ENCODE measurements at regions not wholly inside any gene's neighbourhood (a gene's known extent, or its start where the extent isn't known, plus 50 kb on each side); places are given as distances from the start of the nearest gene placed in this dataset.
A peak's percentile ranks its signal among the peaks of the same experiment; 100 is the strongest.

DNA sequence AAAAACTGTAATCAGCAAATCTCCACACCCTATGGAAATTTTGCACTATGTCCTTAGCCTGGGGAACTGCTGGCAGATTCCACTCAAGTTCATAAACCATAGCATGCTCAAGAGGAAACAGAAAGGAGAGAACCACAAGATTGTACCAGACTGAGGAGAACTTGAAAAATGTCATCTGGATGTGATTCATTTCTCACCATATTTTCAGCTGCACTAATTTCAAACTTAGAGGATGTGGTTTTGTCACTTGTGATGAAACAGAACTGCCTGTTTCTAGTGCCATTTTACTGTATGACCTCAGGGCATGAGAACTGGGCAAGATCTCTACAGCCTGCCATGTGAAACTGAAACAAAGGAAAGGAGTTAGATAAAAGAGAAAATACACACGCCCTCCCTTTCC lies 1493.1 kb upstream of the FLRT2 start:
- FAIRE-seq (peak; percentile 36), DNase-seq (ENCODE audit: insufficient read length, low spot score) (no peak)
- no peak for TF ChIP-seq POLR2A (IDR thresholded peaks at IDR 0.05; ENCODE audit: low read depth, low read length)

DNA sequence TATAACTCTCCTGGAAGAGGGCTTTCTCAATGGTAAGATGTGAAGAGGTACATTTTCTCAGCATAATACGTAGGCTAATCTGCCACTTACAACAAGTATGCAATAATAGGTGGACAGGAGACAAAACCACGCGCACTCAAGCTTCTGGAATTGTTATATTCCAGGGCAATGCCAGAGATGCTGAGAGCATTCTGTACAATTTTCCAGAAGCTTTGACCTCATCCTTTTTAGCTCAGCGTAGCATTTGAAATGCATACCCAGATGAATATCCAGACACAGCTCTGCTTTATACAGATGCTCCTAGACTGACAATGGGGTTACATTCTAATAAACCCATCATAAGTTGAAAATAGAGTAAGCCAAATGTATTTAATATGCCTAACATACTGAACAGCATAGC lies 1492.4 kb upstream of the FLRT2 start:
- no peak for TF ChIP-seq POLR2A (IDR thresholded peaks at IDR 0.05; ENCODE audit: low read depth, low read length)

DNA sequence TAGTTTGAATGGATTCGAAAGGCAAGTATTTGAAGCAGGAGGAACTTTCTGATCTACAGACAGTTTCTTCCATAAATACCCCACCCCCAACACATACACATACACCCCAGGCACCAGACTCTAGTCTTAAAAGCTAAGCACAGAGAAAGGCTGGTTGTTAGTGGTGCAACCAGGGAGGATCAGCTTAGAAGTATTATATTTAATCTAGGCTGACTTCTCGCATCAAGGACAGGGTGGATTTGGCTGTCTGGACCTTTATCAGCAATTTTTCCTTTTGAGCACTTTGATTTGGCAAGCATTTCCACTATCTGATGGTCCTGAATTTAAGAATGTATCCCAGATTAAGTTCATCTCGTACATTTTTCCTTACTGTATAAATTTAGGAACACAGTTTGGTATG lies 1489.8 kb upstream of the FLRT2 start:
- DNase-seq (ENCODE audit: insufficient read length, low spot score) (no peak), FAIRE-seq (no peak)

More for the DNA sequence above, 1492.4 kb upstream of the FLRT2 start:
- no peak for DNase-seq (ENCODE audit: insufficient read length, low spot score)
- no peak for FAIRE-seq

DNA sequence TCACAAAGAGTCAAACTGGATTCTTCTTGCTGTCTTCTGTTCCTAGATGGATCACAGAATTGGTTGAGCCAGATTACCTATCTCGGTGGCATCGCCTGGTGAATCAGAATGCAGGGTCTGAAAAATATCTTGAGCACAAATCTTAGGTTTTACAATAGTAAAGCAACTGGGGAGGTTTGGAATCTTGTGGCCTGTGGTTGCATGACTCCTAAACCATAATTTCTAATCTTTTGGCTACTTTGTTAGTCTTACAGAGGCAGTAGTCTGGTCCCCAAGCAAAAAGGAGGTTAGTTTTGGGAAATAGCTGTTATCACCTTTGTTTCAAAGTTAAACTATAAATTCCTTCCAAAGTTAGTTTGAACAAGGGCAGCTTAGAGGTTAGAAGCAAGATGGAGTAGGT lies 1488.5 kb upstream of the FLRT2 start:
- no peak for DNase-seq (ENCODE audit: insufficient read length, low spot score)
- no peak for FAIRE-seq
- no peak for TF ChIP-seq POLR2A (IDR thresholded peaks at IDR 0.05; ENCODE audit: low read depth, low read length)

More for the DNA sequence above, 1489.8 kb upstream of the FLRT2 start:
- TF ChIP-seq POLR2A (IDR thresholded peaks at IDR 0.05; ENCODE audit: low read depth, low read length) = no peak

DNA sequence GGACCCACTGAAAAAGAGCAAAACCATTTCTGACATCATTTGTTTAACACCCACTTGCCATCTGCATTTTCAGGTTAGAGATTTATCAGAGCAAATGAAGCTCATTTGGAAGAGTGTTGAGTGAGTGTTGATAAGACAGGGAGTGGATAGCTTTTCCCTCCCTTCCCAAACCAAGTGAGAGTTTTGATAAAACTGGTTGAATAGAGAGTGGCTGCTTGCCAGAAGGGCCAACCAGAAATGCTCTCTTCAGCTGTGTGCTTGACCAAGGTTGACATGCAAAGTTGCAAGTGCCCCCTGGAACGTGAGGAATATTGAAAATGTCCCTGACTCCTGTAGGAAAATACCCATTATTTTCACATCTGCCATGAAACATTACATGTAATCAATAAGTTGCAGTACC lies 1487.0 kb upstream of the FLRT2 start:
- FAIRE-seq (no peak), DNase-seq (ENCODE audit: insufficient read length, low spot score) (no peak)

DNA sequence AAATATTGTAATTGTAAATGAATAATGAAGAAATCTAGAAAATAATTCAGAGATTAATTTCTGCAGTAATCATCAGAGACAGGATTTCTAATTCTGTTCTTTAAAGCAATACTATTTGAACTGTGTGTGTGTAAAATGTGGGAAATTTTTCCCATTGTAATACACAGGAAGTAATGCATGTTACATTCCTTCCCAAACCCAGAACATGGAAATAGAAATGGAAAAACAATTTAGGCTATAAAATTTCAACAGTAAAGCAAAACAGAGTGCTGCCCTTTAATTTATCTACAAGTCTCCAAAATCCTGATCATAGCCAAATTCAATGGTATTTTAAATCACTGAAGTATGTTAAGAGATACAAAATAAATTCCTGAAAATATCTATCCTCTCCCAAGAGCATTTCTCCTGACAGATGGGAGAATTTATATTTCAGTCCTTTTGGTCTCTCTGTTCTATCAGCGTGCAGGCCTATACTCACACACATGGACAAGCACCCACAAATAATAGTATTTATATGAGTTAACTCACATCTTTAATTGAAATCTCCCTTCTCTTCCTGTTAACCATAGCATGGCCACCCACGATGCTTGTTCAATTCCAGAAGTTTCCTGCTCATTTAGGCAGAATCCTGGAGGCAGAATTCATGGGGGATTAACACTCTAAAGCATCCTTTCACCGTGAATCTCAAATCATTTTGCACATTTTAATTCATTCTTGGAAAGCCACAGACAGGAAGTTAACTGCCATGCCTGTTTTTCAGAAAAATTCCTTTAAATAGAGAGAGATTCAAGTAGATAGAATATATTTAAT lies 1465.4 kb upstream of the FLRT2 start:
- DNase-seq (ENCODE audit: insufficient read length, low spot score) (no peak), FAIRE-seq (no peak)
- no peak for TF ChIP-seq POLR2A (IDR thresholded peaks at IDR 0.05; ENCODE audit: low read depth, low read length)

More for the DNA sequence above, 1487.0 kb upstream of the FLRT2 start:
- no peak for TF ChIP-seq POLR2A (IDR thresholded peaks at IDR 0.05; ENCODE audit: low read depth, low read length)

DNA sequence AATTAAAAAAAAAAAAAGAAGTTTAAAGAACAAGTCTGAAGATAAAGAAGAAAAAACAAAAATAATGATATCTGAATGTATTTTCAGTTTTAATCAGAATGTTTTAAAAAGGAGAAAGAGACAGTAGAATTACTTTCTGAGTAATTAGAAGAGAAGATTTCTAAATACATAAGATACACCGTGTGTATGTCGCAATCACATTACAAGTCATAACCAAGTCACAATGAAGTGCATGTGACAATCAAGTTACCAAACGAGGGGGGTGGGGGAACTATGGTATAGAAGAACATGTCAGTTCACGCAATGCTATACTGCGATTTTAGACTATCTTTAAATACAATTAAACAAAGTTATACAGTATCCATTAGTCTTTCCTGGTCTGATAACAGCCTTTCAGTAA lies 1464.1 kb upstream of the FLRT2 start:
- no peak for DNase-seq (ENCODE audit: insufficient read length, low spot score)
- TF ChIP-seq POLR2A (IDR thresholded peaks at IDR 0.05; ENCODE audit: low read depth, low read length) = no peak
- FAIRE-seq = no peak

DNA sequence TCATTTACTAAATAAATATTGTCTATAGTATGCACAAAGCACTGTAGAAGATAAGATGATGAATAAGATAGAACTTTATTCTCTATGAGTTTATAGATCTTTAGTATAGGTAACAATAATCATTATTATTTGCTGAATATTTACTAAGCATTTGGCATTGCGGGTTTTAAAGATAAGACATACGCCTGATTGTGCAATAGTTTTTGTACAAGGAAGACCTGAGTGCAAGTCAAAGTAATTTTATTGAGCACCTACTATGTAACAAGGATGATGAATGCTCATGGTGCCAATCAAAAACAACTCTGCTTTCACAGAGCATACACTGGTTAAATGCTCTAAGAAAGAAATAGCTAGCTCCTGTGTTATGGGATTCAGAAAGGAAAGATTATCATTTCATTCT lies 1461.7 kb upstream of the FLRT2 start:
- TF ChIP-seq POLR2A (IDR thresholded peaks at IDR 0.05; ENCODE audit: low read depth, low read length) = no peak
- FAIRE-seq (no peak), DNase-seq (ENCODE audit: insufficient read length, low spot score) (no peak)

DNA sequence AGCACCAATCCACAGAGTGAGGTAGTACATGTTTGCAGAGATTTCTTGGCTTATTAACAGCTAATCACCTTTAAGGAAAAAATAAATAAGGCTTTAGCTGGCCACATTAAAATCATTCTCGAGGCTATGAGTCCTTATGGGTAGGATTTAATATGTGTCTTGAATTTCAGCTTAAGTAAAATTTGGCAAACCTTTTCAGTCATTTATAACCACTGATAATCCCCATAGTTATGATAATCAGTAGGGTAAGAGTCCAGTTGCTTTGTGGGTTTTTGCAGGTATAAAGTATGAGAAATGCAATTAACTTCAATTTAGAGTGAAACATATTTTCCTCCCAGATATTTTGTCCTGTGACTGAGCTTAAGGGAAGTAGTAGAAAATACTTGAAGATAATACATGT lies 1458.9 kb upstream of the FLRT2 start:
- TF ChIP-seq POLR2A (IDR thresholded peaks at IDR 0.05; ENCODE audit: low read depth, low read length) = no peak
- no peak for DNase-seq (ENCODE audit: insufficient read length, low spot score)
- no peak for FAIRE-seq

DNA sequence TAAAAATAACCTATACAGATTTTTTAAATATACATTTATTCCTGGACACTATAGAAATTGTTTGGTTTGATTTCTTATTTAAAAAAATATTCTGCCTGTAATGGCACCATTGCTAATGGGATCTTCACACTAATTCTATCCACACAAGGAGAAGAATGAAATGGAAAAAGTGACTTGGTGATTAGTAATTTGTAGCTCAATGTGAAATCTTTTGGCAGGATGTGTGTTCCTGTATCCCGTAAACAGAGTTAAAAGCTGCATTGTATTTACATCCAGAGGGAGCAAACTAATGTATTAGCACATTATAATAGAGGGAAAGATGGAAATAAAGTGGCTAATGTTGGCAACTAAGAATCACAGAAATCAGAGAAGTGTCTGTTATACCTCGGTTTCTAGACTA lies 1455.3 kb upstream of the FLRT2 start:
- TF ChIP-seq POLR2A (IDR thresholded peaks at IDR 0.05; ENCODE audit: low read depth, low read length) = no peak
- no peak for FAIRE-seq
- DNase-seq (ENCODE audit: insufficient read length, low spot score) = no peak

DNA sequence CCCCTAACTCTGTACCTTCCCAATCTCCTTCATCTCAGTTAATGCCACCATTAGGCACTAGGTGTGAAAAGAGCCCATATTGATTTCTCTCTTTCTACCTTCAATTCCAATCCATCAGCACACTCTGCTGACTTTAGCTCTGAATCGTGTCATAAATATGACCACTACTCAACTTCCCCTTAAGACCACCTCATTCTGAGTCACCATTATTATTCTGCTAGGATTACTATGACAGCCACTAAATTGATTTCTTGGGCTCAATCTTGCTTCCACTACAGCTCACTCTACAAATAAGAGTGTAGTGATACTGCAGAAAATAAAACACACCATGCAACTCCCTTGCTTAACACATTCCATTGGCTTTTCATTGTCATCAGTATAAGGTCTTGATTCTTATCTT lies 1449.0 kb upstream of the FLRT2 start:
- DNase-seq (ENCODE audit: insufficient read length, low spot score) (no peak), FAIRE-seq (no peak)
- TF ChIP-seq POLR2A (IDR thresholded peaks at IDR 0.05; ENCODE audit: low read depth, low read length) = no peak

DNA sequence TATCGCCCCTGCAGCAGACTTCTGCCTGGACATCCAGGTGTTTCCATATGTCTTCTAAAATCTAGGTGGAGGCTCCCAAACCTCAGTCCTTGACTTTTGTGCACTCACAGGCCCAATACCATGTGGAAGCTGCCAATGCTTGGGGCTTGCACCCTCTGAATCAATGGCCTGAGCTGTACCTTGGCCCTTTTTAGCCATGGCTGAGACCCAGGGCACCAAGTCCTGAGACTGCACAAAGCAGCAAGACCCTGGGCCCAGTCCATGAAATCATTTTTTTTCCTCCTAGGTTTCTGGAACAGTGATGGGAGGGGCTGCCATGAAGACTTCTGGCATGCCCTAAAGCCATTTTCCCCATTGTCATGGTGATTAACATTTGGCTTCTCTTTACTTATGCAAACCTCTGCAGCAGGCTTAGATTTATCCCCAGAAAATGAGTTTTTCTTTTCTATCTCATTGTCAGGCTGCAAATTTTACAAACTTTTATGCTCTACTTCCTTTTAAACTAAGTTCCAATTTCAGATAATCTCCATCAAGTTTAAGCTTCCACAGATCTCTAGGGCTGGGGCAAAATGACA lies 1445.8 kb upstream of the FLRT2 start:
- FAIRE-seq = no peak
- TF ChIP-seq POLR2A (IDR thresholded peaks at IDR 0.05; ENCODE audit: low read depth, low read length) = no peak
- DNase-seq (ENCODE audit: insufficient read length, low spot score) = no peak

DNA sequence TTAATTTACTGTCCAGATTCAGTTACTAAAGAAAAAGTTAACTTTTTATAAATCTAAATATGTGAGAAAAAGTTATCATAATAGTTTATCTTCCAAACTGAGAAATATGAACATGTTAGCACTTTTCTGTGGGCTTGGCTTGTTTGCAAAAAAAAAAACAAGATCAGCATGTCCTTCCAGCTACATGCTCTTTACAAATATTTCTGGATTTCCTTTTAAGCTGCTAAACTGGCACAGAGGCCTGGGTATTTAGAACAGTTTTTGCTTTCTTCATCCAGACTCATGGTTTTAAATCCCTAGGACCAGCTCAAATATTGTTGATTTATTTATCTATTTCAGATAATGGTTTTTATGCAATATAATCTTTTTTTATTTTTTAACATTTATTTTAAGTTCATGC lies 1444.5 kb upstream of the FLRT2 start:
- no peak for DNase-seq (ENCODE audit: insufficient read length, low spot score)
- TF ChIP-seq POLR2A (IDR thresholded peaks at IDR 0.05; ENCODE audit: low read depth, low read length) = no peak
- FAIRE-seq = no peak

DNA sequence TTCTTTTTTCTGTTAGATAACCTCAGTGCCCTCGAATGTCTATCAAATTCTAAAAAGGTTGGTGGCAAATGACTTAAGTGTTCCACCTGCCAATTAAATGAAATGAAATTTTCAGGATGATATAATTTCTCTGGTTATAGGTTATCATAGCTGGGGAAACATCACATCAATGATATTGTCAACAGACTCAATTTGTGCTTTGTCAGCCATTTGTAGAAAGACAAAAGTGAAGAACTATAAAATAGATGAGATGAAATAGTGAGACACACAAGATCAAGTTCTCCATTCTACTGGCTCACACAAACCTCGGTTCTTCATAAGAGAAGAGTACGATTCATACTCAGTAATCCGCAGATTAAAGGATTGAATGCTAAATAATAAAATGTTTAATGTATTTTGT lies 1443.2 kb upstream of the FLRT2 start:
- no peak for FAIRE-seq
- no peak for DNase-seq (ENCODE audit: insufficient read length, low spot score)
- no peak for TF ChIP-seq POLR2A (IDR thresholded peaks at IDR 0.05; ENCODE audit: low read depth, low read length)

DNA sequence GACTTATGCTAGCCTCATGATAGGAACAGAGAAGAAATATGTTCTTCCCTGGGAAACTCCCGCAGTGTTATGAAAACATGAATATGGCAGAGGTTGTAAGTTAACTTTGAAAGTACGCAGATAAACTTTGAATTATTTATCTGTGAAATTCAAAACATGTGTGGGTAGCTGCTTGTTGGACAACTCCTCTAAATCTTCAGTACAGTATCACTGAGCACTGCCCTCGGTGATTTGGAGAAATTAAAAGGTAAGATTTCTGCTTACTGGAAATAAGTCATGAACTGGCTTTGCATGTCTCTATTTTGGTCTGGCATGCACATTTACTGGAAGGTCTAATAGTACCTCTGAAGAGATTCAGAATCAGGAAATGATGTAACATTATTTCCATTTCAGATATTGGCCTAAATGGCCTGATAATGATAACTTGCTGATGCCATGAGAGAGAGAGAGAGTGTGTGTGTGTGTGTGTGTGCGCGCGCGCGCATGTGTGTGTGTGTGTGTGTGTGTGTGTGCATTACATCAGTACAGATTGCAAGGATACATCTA lies 1441.9 kb upstream of the FLRT2 start:
- DNase-seq (ENCODE audit: insufficient read length, low spot score) (no peak), FAIRE-seq (no peak)
- no peak for TF ChIP-seq POLR2A (IDR thresholded peaks at IDR 0.05; ENCODE audit: low read depth, low read length)

All from H54 (cell line).